ENCODE measurements at regions not wholly inside any gene's neighbourhood (a gene's known extent, or its start where the extent isn't known, plus 50 kb on each side); places are given as distances from the start of the nearest gene placed in this dataset.
"Not testable (repeated sequence)": the region's sequence is repeated elsewhere in the genome, so short reads cannot be mapped to it uniquely, and the experiment has no call there.

GRCh38 chr1:101492144-101492543, 255.3 kb downstream of the S1PR1 start:
- DNase-seq: not testable (repeated sequence)

- DNase-seq: not testable (repeated sequence)
Observed at GRCh38 chr1:101493920-101494319, 257.1 kb downstream of the S1PR1 start.

- DNase-seq: no peak
Observed at GRCh38 chr1:101496109-101496508, 259.3 kb downstream of the S1PR1 start.

- DNase-seq: no peak
Observed at GRCh38 chr1:101497881-101498559, 261.2 kb downstream of the S1PR1 start.

GRCh38 chr1:101504106-101504505, 267.3 kb downstream of the S1PR1 start:
- DNase-seq: not testable (repeated sequence)

GRCh38 chr1:101505240-101505639, 268.4 kb downstream of the S1PR1 start:
- DNase-seq: not testable (repeated sequence)

- peak in 1 of 2 experiments; percentile 3 for DNase-seq
Observed at GRCh38 chr1:101506541-101507164, 269.8 kb downstream of the S1PR1 start.

GRCh38 chr1:101507547-101507971, 270.7 kb downstream of the S1PR1 start:
- DNase-seq: no peak

- no peak for DNase-seq
Observed at GRCh38 chr1:101508913-101509312, 272.1 kb downstream of the S1PR1 start.

GRCh38 chr1:101509370-101509769, 272.6 kb downstream of the S1PR1 start:
- DNase-seq: no peak

- no peak for DNase-seq
Observed at GRCh38 chr1:101511202-101511891, 274.5 kb downstream of the S1PR1 start.

- DNase-seq: peak in 1 of 2 experiments; percentile 0
Observed at GRCh38 chr1:101520302-101520701, 283.5 kb downstream of the S1PR1 start.

GRCh38 chr1:101522486-101522885, 285.7 kb downstream of the S1PR1 start:
- no peak for DNase-seq

- no peak for DNase-seq
Observed at GRCh38 chr1:101526813-101527212, 290.0 kb downstream of the S1PR1 start.

GRCh38 chr1:101532377-101532776, 295.6 kb downstream of the S1PR1 start:
- no peak for DNase-seq

GRCh38 chr1:101540161-101540560, 303.3 kb downstream of the S1PR1 start:
- DNase-seq: no peak

- no peak for DNase-seq
Observed at GRCh38 chr1:101546885-101547284, 310.1 kb downstream of the S1PR1 start.

GRCh38 chr1:101547357-101547756, 310.5 kb downstream of the S1PR1 start:
- DNase-seq: no peak

GRCh38 chr1:101548376-101548775, 311.6 kb downstream of the S1PR1 start:
- DNase-seq: no peak

- DNase-seq: no peak
Observed at GRCh38 chr1:101550581-101550980, 313.8 kb downstream of the S1PR1 start.

GRCh38 chr1:101566883-101567538, 330.2 kb downstream of the S1PR1 start:
- DNase-seq: no peak

GRCh38 chr1:101567582-101568189, 330.9 kb downstream of the S1PR1 start:
- no peak for DNase-seq

- DNase-seq: no peak
Observed at GRCh38 chr1:101587741-101588140, 350.9 kb downstream of the S1PR1 start.
